ENCODE measurements at regions not wholly inside any gene's neighbourhood (a gene's known extent, or its start where the extent isn't known, plus 50 kb on each side); places are given as distances from the start of the nearest gene placed in this dataset.

DNA sequence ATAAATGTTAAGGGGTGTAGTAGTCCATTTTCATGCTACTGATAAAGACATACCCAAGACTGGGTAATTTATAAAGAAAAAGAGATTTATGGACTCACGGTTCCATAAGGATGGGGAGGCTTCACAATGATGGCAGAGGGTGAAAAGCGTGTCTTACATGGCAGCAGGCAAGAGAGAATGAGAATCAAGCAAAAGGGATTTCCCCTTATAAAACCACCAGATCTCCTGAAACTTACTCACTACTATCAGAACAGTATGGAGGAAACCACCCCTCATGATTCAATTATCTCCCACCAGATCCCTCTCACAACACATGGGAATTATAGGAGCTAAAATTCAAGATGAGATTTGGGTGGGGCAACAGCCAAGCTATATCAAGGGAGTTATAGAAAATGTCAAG, 329.2 kb downstream of the DTHD1 start:
- TF ChIP-seq EZH2 (IDR thresholded peaks at IDR 0.05; ENCODE audit: borderline replicate concordance, insufficient read depth, low read length, poor library complexity, severe bottlenecking) = no peak
- TF ChIP-seq, protein P1, sequence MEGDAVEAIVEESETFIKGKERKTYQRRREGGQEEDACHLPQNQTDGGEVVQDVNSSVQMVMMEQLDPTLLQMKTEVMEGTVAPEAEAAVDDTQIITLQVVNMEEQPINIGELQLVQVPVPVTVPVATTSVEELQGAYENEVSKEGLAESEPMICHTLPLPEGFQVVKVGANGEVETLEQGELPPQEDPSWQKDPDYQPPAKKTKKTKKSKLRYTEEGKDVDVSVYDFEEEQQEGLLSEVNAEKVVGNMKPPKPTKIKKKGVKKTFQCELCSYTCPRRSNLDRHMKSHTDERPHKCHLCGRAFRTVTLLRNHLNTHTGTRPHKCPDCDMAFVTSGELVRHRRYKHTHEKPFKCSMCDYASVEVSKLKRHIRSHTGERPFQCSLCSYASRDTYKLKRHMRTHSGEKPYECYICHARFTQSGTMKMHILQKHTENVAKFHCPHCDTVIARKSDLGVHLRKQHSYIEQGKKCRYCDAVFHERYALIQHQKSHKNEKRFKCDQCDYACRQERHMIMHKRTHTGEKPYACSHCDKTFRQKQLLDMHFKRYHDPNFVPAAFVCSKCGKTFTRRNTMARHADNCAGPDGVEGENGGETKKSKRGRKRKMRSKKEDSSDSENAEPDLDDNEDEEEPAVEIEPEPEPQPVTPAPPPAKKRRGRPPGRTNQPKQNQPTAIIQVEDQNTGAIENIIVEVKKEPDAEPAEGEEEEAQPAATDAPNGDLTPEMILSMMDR (IDR thresholded peaks at IDR 0.05; ENCODE audit: poor library complexity, severe bottlenecking) = no peak

Measured in neural cell (in vitro differentiated cells).